HepG2 (cell line): ENCODE measurements at regions not wholly inside any gene's neighbourhood (a gene's known extent, or its start where the extent isn't known, plus 50 kb on each side); places are given as distances from the start of the nearest gene placed in this dataset.

Experiments
- ATAC-seq: fragments of 200-7000 bp; cut with Tn5 transposase; 3 replicates; pipeline ENCODE4 v1.9.1; 2020; ENCODE audit warnings: mild to moderate bottlenecking, moderate library complexity
- BruUV-seq: library from RNA; stranded (reverse); fragments of 400-500 nt; replicated peaks from 2 replicates; lab custom pipeline; 2021; lab: Mats Ljungman, UMichigan
- CTCF ChIA-PET: fragments of 300-600 bp; formaldehyde crosslinking; extraction: SDS; loops from one replicate; lab custom pipeline; 2021; ENCODE audit warnings: low total read pairs, inconsistent platforms, low intra/inter-chr PET ratio; lab: Yijun Ruan, JAX
- POLR2A ChIA-PET: fragments of 350-600 bp; sonication (Branson Sonifier 250); formaldehyde crosslinking; loops from one replicate; lab custom pipeline; 2020; ENCODE audit warnings: antibody characterized with exemption, inconsistent platforms; lab: Yijun Ruan, JAX
- DNase-seq: peaks from one replicate; pipeline ENCODE4 v3.0.0-alpha.2; 2015; ENCODE audit warnings: low spot score
- FAIRE-seq: peaks from 3 replicates; lab custom pipeline; 2011; peaks lifted over from hg19 to GRCh38; lab: Jason Lieb, UNC
- H2AFZ ChIP-seq: one replicate; pipeline ENCODE4 v1.6.1; 2011; ENCODE audit warnings: low read length, inconsistent platforms
- H3K27ac ChIP-seq: fragments of 300-600 bp; 3 replicates; pipeline ENCODE4 v1.8.0; 2011; ENCODE audit warnings: mixed run types, mild to moderate bottlenecking, mixed read lengths, low read length, inconsistent platforms; ENCODE audit not compliant: insufficient read depth; ENCODE audit errors: extremely low read length
- H3K27me3 ChIP-seq, 2 experiments: fragments of 200-600 bp in 1 of 2; 2 replicates in 1 of 2; 3 replicates in 1 of 2; pipeline versions ENCODE4 v1.6.0 to v1.8.0; 2011; ENCODE audit warnings: low read length in 2 of 2, mild to moderate bottlenecking in 2 of 2, moderate library complexity in 2 of 2, inconsistent platforms in 1 of 2; ENCODE audit not compliant: insufficient read depth in 2 of 2, control insufficient read depth in 1 of 2
- H3K36me3 ChIP-seq, 2 experiments: fragments of 200-600 bp in 1 of 2; replicated peaks in 1 of 2; 2 replicates in 1 of 2; 3 replicates in 1 of 2; pipeline versions ENCODE4 v1.5.1 to v1.8.0; 2011; ENCODE audit warnings: low read length in 2 of 2, inconsistent platforms in 1 of 2; ENCODE audit not compliant: insufficient read depth in 2 of 2, control insufficient read depth in 1 of 2
- H3K4me1 ChIP-seq: 2 replicates; pipeline ENCODE4 v1.5.1; 2012; ENCODE audit warnings: low read length, inconsistent platforms; ENCODE audit not compliant: insufficient read depth
- H3K4me2 ChIP-seq: 2 replicates; pipeline ENCODE4 v1.6.0; 2011; ENCODE audit warnings: low read depth, low read length, inconsistent platforms
- H3K4me3 ChIP-seq, 3 experiments: fragments of 200-600 bp in 1 of 3; sonication (generic), shearing (Covaris generic) in 1 of 3; replicated peaks in 1 of 3; 2 replicates each; pipeline ENCODE4 v1.5.1; 2011 to 2016; ENCODE audit warnings: low read length in 3 of 3, inconsistent platforms in 2 of 3, low read depth in 2 of 3, mild to moderate bottlenecking in 2 of 3, control low read depth in 1 of 3, mixed read lengths in 1 of 3; ENCODE audit not compliant: insufficient read depth in 1 of 3
- H3K79me2 ChIP-seq: one replicate; pipeline ENCODE4 v1.6.1; 2011; ENCODE audit warnings: low read length, inconsistent platforms; ENCODE audit not compliant: insufficient read depth
- H3K9ac ChIP-seq: 2 replicates; pipeline ENCODE4 v1.6.0; 2011; ENCODE audit warnings: mild to moderate bottlenecking, low read depth, low read length, inconsistent platforms; ENCODE audit not compliant: insufficient read depth
- H3K9me3 ChIP-seq: 2 replicates; pipeline ENCODE4 v1.5.1; 2012; ENCODE audit warnings: mild to moderate bottlenecking, low read length
- H4K20me1 ChIP-seq: 2 replicates; pipeline ENCODE4 v1.6.0; 2011; ENCODE audit warnings: inconsistent platforms, mild to moderate bottlenecking, low read length, moderate library complexity; ENCODE audit not compliant: insufficient read depth
- ATAD3A ChIP-seq: sonication (generic); formaldehyde crosslinking; IDR thresholded peaks from 2 replicates; pipeline ENCODE4 v1.4.0; 2020; ENCODE audit warnings: missing genetic modification reagents
- GPN1 ChIP-seq: sonication (generic); formaldehyde crosslinking; IDR thresholded peaks from 2 replicates; pipeline ENCODE4 v1.5.1; 2020; ENCODE audit warnings: missing genetic modification reagents, borderline replicate concordance
- GZF1 ChIP-seq: sonication (generic); formaldehyde crosslinking; IDR thresholded peaks from 2 replicates; pipeline ENCODE4 v1.5.1; 2020; ENCODE audit warnings: mild to moderate bottlenecking, missing genetic modification reagents
- HES4 ChIP-seq: sonication (generic); formaldehyde crosslinking; IDR thresholded peaks from 2 replicates; pipeline ENCODE4 v1.9.0; 2021; ENCODE audit warnings: mild to moderate bottlenecking, missing genetic modification reagents, borderline replicate concordance
- KAT8 ChIP-seq: IDR thresholded peaks from 2 replicates; pipeline ENCODE4 v1.6.1; 2016; ENCODE audit warnings: missing genetic modification reagents, missing compliant biosample characterization
- KDM4B ChIP-seq: sonication (generic); formaldehyde crosslinking; IDR thresholded peaks from 2 replicates; pipeline ENCODE4 v1.4.0; 2020; ENCODE audit warnings: missing genetic modification reagents
- MTF1 ChIP-seq: sonication (generic); formaldehyde crosslinking; IDR thresholded peaks from 2 replicates; pipeline ENCODE4 v1.5.0; 2020; ENCODE audit warnings: missing genetic modification reagents
- NR1H2 ChIP-seq: sonication (generic); formaldehyde crosslinking; IDR thresholded peaks from 2 replicates; pipeline ENCODE4 v1.8.1; 2022; ENCODE audit warnings: low read depth, missing genetic modification reagents, borderline replicate concordance
- REL ChIP-seq: sonication (generic); formaldehyde crosslinking; conservative IDR thresholded peaks from 2 replicates; pipeline ENCODE4 v1.8.0; 2022; ENCODE audit warnings: mild to moderate bottlenecking, missing genetic modification reagents, moderate library complexity
- RXRB ChIP-seq: IDR thresholded peaks from 2 replicates; pipeline ENCODE4 v1.6.1; 2016; ENCODE audit warnings: borderline replicate concordance, missing genetic modification reagents, missing compliant biosample characterization
- STAG1 ChIP-seq: sonication (generic); formaldehyde crosslinking; IDR thresholded peaks from 2 replicates; pipeline ENCODE4 v1.4.0; 2020; ENCODE audit warnings: missing genetic modification reagents
- TSC22D2 ChIP-seq: sonication (generic); formaldehyde crosslinking; IDR thresholded peaks from 2 replicates; pipeline ENCODE4 v1.5.1; 2020; ENCODE audit warnings: missing genetic modification reagents, mild to moderate bottlenecking, borderline replicate concordance
- ZKSCAN1 ChIP-seq: fragments of 150-350 bp; IDR thresholded peaks from 2 replicates; pipeline ENCODE4 v1.6.1; 2014; ENCODE audit warnings: low read length
- ZKSCAN5 ChIP-seq: sonication (generic); formaldehyde crosslinking; IDR thresholded peaks from 2 replicates; pipeline ENCODE4 v1.5.1; 2020; ENCODE audit warnings: mild to moderate bottlenecking, missing genetic modification reagents
- ZNF24 ChIP-seq: fragments of 450-650 bp; IDR thresholded peaks from 2 replicates; pipeline ENCODE4 v1.6.1; 2017; ENCODE audit warnings: antibody characterized with exemption, mild to moderate bottlenecking
- WGBS: methylation state at CpG from one replicate; pipeline ENCODE4 v1.1.6; 2017; ENCODE audit warnings: low lambda C conversion rate; 5-methylcytosine and 5-hydroxymethylcytosine counted together
- in situ Hi-C: cut with HindIII; loops from 2 replicates; pipeline ENCODE4 v1.10.0; 2017; ENCODE audit warnings: low pct_unique_long_range_greater_than_20kb; ENCODE audit not compliant: extremely low pct_ligation_motif_present
- intact Hi-C: fragments of 100-400 bp; cut with micrococcal nuclease; formaldehyde crosslinking; loops from one replicate; pipeline ENCODE4 v1.10.0; 2022; ENCODE audit not compliant: unreplicated experiment
- TF ChIP-seq, protein P1 (sequence below): sonication (generic); formaldehyde crosslinking; IDR thresholded peaks from 2 replicates; pipeline ENCODE4 v1.5.0; 2020; ENCODE audit warnings: missing genetic modification reagents
- TF ChIP-seq, protein P2 (sequence below): sonication (generic); formaldehyde crosslinking; IDR thresholded peaks from 2 replicates; pipeline ENCODE4 v1.4.0; 2020; ENCODE audit warnings: mild to moderate bottlenecking, missing genetic modification reagents
- TF ChIP-seq, protein P3 (sequence below): sonication (generic); formaldehyde crosslinking; IDR thresholded peaks from 2 replicates; pipeline ENCODE4 v1.8.0; 2022; ENCODE audit warnings: mild to moderate bottlenecking, missing genetic modification reagents
- TF ChIP-seq, protein P4 (sequence below): IDR thresholded peaks from 2 replicates; pipeline ENCODE4 v1.6.1; 2016; ENCODE audit warnings: mild to moderate bottlenecking, missing biosample characterization, missing genetic modification reagents
- TF ChIP-seq, protein P5 (sequence below): sonication (generic); IDR thresholded peaks from 2 replicates; pipeline ENCODE4 v1.6.1; 2016; ENCODE audit warnings: low read depth, borderline replicate concordance

DNA sequence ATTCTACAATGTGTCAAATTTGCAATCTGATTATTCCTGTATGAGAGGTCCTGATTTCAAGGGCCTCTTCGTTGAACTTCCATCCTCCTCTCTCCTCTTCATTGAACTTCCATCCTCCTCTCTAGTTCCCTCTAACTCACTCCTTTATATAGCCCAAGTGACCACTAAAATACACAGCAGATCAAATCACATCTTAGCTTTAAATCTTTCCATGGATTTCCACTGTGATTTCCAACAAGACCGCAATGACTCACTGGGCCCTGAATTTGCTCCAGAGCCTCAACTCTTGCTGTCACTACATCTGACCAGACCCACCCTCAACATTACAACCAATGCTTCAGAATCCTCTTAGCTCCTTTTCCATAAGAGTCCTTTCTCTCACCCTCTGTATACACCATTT is 59.1 kb upstream of the TMEM252 start (continued):
- TF ChIP-seq, protein P1, sequence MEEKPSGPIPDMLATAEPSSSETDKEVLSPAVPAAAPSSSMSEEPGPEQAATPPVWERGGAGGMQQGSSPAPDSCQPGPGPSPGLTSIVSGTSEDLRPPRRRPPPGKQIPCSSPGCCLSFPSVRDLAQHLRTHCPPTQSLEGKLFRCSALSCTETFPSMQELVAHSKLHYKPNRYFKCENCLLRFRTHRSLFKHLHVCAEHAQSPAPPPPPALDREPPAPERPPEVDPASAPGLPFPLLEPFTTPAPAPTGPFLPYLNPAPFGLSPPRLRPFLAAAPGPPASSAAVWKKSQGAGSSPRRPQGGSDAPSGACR (CRISPR knock-in tag) = no peak
- no peak for TF ChIP-seq GZF1
- no peak for TF ChIP-seq KAT8 (CRISPR knock-in tag)
- no peak for TF ChIP-seq ZKSCAN5 (CRISPR knock-in tag)
- TF ChIP-seq HES4 (CRISPR knock-in tag) = no peak
- no peak for TF ChIP-seq NR1H2 (CRISPR knock-in tag)

DNA sequence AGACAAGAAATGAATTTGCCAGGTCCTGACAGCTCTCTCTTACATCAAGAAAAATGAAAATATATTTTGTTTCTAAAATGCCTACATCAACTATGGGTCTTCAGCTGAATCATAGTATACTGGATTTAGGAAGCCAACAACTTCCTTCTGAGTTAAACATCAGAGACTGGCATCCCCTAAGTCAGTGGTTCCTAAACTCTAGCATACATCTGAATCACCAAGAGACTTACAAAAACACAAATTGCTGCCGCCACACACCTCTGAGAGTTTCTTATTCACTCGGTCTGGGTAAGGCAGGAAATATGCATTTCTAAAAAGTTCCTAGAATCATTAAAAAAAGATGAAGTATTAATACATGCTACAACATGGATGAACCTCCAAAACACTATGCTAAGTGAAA is 60.4 kb upstream of the TMEM252 start:
- no TSS peak for BruUV-seq
- Histone ChIP-seq H3K4me2 (no peak overlapping the region), H3K79me2 (no peaks in the 10 kb centered on the region), H3K9ac (no peak overlapping the region), H3K36me3 (no peaks in the 10 kb centered on the region), H3K27ac (no peak overlapping the region), H4K20me1 (no peaks in the 10 kb centered on the region), H3K9me3 (no peaks in the 10 kb centered on the region), H3K4me1 (no peaks in the 10 kb centered on the region), H2AFZ (no peak overlapping the region), H3K27me3 (0 out of 5 replicates have a peak, but pooled peaks cover 0 to 4% of the 10 kb centered on the region in 2 experiments), H3K4me3 (no peak overlapping the region)
- ATAC-seq (no peak), FAIRE-seq (no peak), DNase-seq (no peak)
- ChIA-PET CTCF (no interaction called here), POLR2A (no interaction called here)
- 5% methylated on average over 2 of the region's 2 CpGs for WGBS
- in situ Hi-C loops = no loop called here
- intact Hi-C loops = no loop called here
- no peak for TF ChIP-seq KDM4B (CRISPR knock-in tag)
- TF ChIP-seq, protein P2, sequence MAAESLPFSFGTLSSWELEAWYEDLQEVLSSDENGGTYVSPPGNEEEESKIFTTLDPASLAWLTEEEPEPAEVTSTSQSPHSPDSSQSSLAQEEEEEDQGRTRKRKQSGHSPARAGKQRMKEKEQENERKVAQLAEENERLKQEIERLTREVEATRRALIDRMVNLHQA (CRISPR knock-in tag) = no peak
- TF ChIP-seq REL (CRISPR knock-in tag) = no peak
- no peak for TF ChIP-seq RXRB (CRISPR knock-in tag)
- no peak for TF ChIP-seq TSC22D2 (CRISPR knock-in tag)
- TF ChIP-seq ATAD3A (CRISPR knock-in tag) = no peak
- no peak for TF ChIP-seq MTF1
- no peak for TF ChIP-seq ZNF24
- no peak for TF ChIP-seq GPN1 (CRISPR knock-in tag)
- TF ChIP-seq, protein P3, sequence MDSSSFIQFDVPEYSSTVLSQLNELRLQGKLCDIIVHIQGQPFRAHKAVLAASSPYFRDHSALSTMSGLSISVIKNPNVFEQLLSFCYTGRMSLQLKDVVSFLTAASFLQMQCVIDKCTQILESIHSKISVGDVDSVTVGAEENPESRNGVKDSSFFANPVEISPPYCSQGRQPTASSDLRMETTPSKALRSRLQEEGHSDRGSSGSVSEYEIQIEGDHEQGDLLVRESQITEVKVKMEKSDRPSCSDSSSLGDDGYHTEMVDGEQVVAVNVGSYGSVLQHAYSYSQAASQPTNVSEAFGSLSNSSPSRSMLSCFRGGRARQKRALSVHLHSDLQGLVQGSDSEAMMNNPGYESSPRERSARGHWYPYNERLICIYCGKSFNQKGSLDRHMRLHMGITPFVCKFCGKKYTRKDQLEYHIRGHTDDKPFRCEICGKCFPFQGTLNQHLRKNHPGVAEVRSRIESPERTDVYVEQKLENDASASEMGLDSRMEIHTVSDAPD (CRISPR knock-in tag) = no peak
- TF ChIP-seq, protein P4, sequence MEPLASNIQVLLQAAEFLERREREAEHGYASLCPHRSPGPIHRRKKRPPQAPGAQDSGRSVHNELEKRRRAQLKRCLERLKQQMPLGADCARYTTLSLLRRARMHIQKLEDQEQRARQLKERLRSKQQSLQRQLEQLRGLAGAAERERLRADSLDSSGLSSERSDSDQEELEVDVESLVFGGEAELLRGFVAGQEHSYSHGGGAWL (CRISPR knock-in tag) = no peak
- TF ChIP-seq ZKSCAN1 = no peak
- TF ChIP-seq STAG1 (CRISPR knock-in tag) = no peak
- TF ChIP-seq, protein P5, sequence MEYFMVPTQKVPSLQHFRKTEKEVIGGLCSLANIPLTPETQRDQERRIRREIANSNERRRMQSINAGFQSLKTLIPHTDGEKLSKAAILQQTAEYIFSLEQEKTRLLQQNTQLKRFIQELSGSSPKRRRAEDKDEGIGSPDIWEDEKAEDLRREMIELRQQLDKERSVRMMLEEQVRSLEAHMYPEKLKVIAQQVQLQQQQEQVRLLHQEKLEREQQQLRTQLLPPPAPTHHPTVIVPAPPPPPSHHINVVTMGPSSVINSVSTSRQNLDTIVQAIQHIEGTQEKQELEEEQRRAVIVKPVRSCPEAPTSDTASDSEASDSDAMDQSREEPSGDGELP = no peak
